H1 (cell line): ENCODE measurements at regions not wholly inside any gene's neighbourhood (a gene's known extent, or its start where the extent isn't known, plus 50 kb on each side); places are given as distances from the start of the nearest gene placed in this dataset.

Experiments used
- CBX8 ChIP-seq: fragments of 300-800, 300-1000 bp; sonication (generic); IDR thresholded peaks from 2 replicates; pipeline ENCODE4 v1.7.1; 2016; ENCODE audit warnings: low read depth, low read length, borderline replicate concordance
- HDAC2 ChIP-seq, 2 experiments: fragments of 300-600 bp in 1 of 2; sonication (generic) in 1 of 2; IDR thresholded peaks; 2 replicates each; pipeline ENCODE4 v1.6.1; 2011 to 2012; ENCODE audit warnings: low read depth in 2 of 2, low read length in 2 of 2, mild to moderate bottlenecking in 2 of 2, moderate library complexity in 2 of 2, borderline replicate concordance in 1 of 2, inconsistent platforms in 1 of 2
- JUND ChIP-seq: IDR thresholded peaks from 2 replicates; pipeline ENCODE4 v1.6.1; 2011; ENCODE audit warnings: mild to moderate bottlenecking, improper control_type of control experiment, low read length
- SIN3A ChIP-seq, 2 experiments: IDR thresholded peaks in 1 of 2; conservative IDR thresholded peaks in 1 of 2; 2 replicates each; pipeline ENCODE4 v1.6.1; 2011 to 2012; ENCODE audit warnings: low read length in 2 of 2, improper control_type of control experiment in 1 of 2, low read depth in 1 of 2, mild to moderate bottlenecking in 1 of 2
- SIRT6 ChIP-seq: IDR thresholded peaks from one replicate; pipeline ENCODE4 v1.7.1; 2012; ENCODE audit warnings: low read length, inconsistent platforms

- TF ChIP-seq HDAC2 (IDR thresholded peaks at IDR 0.05; ENCODE audit: borderline replicate concordance in 1 of 2, low read depth in 2 of 2, low read length in 2 of 2) (no peak), SIRT6 (no peak), CBX8 (no peak), SIN3A (conservative IDR thresholded peaks at IDR 0.05 in 1 of 2, IDR thresholded peaks at IDR 0.05 in 1 of 2; ENCODE audit: low read depth in 1 of 2, low read length in 2 of 2) (no peak), JUND (no peak)
These were observed 53.5 kb upstream of the ABL1 start (continued) for GRCh38 chr9:130781569-130781968.
